ENCODE measurements at regions not wholly inside any gene's neighbourhood (a gene's known extent, or its start where the extent isn't known, plus 50 kb on each side); places are given as distances from the start of the nearest gene placed in this dataset.
"Not testable (repeated sequence)": the region's sequence is repeated elsewhere in the genome, so short reads cannot be mapped to it uniquely, and the experiment has no call there.

DNA sequence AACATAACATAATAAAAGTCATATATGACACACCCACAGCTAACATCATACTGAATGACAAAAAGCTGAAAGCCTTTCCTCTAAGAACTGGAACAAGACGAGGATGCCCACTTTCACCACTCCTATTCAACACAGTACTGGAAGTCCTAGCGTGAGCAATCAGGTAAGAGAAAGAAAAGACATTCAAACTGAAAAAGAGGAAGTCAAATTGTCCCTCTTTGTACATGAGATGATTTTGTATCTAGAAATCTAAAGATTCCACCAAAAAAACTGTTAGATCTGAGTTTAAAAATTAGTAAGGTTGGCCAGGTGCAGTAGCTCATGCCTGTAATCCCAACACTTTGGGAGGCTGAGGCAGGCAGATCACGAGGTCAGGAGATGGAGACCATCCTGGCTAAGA, 70.1 kb upstream of the PROKR2 start:
- not testable (repeated sequence) for ATAC-seq

GRCh38 chr20:5381527-5381926, 64.8 kb upstream of the PROKR2 start:
- ATAC-seq: not testable (repeated sequence)

- no peak for ATAC-seq
These were observed 60.7 kb upstream of the PROKR2 start for GRCh38 chr20:5377484-5377883.

DNA sequence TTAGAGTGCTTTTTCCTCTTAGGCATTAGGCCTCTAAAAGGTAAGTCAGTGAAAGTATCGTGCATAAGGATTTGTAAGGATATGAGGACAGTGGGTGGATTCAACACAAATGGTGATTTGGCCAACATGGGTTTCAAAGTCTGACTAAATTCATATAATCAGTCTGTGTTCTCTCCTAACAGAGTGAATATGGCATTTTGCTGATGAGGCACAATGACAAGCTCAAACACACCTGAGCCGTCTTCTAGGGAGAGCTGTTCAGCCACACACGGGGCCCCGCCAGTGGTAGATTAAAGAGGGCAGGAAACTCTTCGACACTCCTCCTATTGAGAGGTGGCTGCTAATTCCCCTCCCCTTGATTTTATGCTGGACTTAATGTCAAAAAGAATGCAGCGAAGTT, 59.5 kb upstream of the PROKR2 start:
- ATAC-seq: no peak

- ATAC-seq: no peak
These were observed 57.4 kb upstream of the PROKR2 start for GRCh38 chr20:5374171-5374570.

- no peak for ATAC-seq
These were observed 55.6 kb upstream of the PROKR2 start for GRCh38 chr20:5372371-5372770.

DNA sequence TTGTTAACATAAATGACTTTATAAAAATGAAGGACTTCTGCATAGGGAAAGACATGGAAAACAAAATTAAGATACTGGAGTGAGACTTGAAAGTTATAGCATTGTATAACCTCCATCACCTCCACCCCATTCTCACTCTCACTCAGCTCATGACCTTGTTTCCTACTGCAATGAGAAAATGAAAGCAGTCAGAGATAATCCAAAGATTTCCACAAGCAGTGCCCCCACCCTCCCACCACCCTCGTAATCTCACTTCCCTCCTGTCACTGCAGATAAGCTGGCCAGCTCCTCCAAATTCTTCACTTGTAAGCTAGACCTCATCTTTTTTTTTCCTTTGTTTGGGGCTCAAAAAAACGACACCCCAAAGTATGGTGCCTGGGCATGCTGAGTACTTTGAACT, 52.9 kb upstream of the PROKR2 start:
- ATAC-seq: no peak
